Loucy (cell line): ENCODE measurements at regions not wholly inside any gene's neighbourhood (a gene's known extent, or its start where the extent isn't known, plus 50 kb on each side); places are given as distances from the start of the nearest gene placed in this dataset.

Experiments
- H2AFZ ChIP-seq: fragments of 200-600 bp; sonication (generic); 2 replicates; pipeline ENCODE4 v1.6.0; 2016; ENCODE audit warnings: antibody characterized with exemption, mild to moderate bottlenecking, low read length, moderate library complexity
- H3F3A ChIP-seq: fragments of 200-600 bp; 2 replicates; pipeline ENCODE4 v1.6.0; 2016; ENCODE audit warnings: antibody characterized with exemption, low read depth, mild to moderate bottlenecking
- H3K27me3 ChIP-seq: fragments of 200-600 bp; sonication (generic); 2 replicates; pipeline ENCODE4 v1.6.1; 2014; ENCODE audit warnings: low read length, mild to moderate bottlenecking; ENCODE audit not compliant: insufficient read depth, poor library complexity, severe bottlenecking
- H3K36me3 ChIP-seq: fragments of 200-600 bp; sonication (generic); 2 replicates; pipeline ENCODE4 v1.6.1; 2016; ENCODE audit warnings: low read length; ENCODE audit not compliant: insufficient read depth
- H3K4me1 ChIP-seq: fragments of 200-600 bp; sonication (generic); 2 replicates; pipeline ENCODE4 v1.5.1; 2014; ENCODE audit warnings: low read length, mild to moderate bottlenecking; ENCODE audit not compliant: insufficient read depth, poor library complexity, severe bottlenecking
- H3K4me2 ChIP-seq: fragments of 200-600 bp; sonication (generic); 2 replicates; pipeline ENCODE4 v1.6.0; 2014; ENCODE audit warnings: antibody characterized with exemption, low read length, low read depth, mild to moderate bottlenecking; ENCODE audit not compliant: poor library complexity, severe bottlenecking
- H3K4me3 ChIP-seq: fragments of 200-600 bp; sonication (generic); 2 replicates; pipeline ENCODE4 v1.5.1; 2014; ENCODE audit warnings: low read length, mild to moderate bottlenecking, mixed read lengths; ENCODE audit not compliant: poor library complexity, severe bottlenecking
- H3K79me2 ChIP-seq: fragments of 200-600 bp; sonication (generic); 2 replicates; pipeline ENCODE4 v1.6.1; 2014; ENCODE audit warnings: low read length; ENCODE audit not compliant: insufficient read depth
- H3K9ac ChIP-seq: fragments of 200-600 bp; sonication (generic); 2 replicates; pipeline ENCODE4 v1.6.0; 2014; ENCODE audit warnings: mild to moderate bottlenecking, low read depth, low read length, moderate library complexity; ENCODE audit not compliant: poor library complexity, severe bottlenecking
- H3K9me2 ChIP-seq: fragments of 200-600 bp; sonication (generic); replicated peaks from 2 replicates; pipeline ENCODE4 v1.6.1; 2016; ENCODE audit warnings: low read depth, low read length, mixed read lengths
- H3K9me3 ChIP-seq: fragments of 200-600 bp; sonication (generic); 2 replicates; pipeline ENCODE4 v1.6.1; 2014; ENCODE audit warnings: mild to moderate bottlenecking, antibody characterized with exemption, low read length, low read depth; ENCODE audit not compliant: insufficient read depth
- H4K20me1 ChIP-seq: fragments of 200-600 bp; sonication (generic); 2 replicates; pipeline ENCODE4 v1.6.0; 2014; ENCODE audit warnings: antibody characterized with exemption, low read length, mild to moderate bottlenecking; ENCODE audit not compliant: insufficient read depth, poor library complexity, severe bottlenecking
- CTCF ChIP-seq: fragments of 200-600 bp; sonication (generic); conservative IDR thresholded peaks from 2 replicates; pipeline ENCODE4 v1.5.1; 2014; ENCODE audit warnings: mild to moderate bottlenecking, antibody characterized with exemption, low read length
- EZH2phosphoT487 ChIP-seq: fragments of 200-600 bp; IDR thresholded peaks from 2 replicates; pipeline ENCODE4 v1.6.1; 2018; ENCODE audit warnings: antibody characterized with exemption, mild to moderate bottlenecking, moderate library complexity, borderline replicate concordance

GRCh38 chr2:153145470-153145978 is 333.0 kb downstream of the RPRM start:
- Histone ChIP-seq H3K36me3 (no peaks in the 10 kb centered on the region), H2AFZ (no peak overlapping the region), H3K4me1 (no peaks in the 10 kb centered on the region), H3K9ac (no peak overlapping the region), H4K20me1 (no peaks in the 10 kb centered on the region), H3K9me2 (no peaks in the 10 kb centered on the region), H3K9me3 (no peaks in the 10 kb centered on the region), H3K27me3 (no peaks in the 10 kb centered on the region), H3K4me3 (no peak overlapping the region), H3F3A (no peaks in the 10 kb centered on the region), H3K79me2 (no peaks in the 10 kb centered on the region), H3K4me2 (no peak overlapping the region)
- TF ChIP-seq CTCF (no peak), EZH2phosphoT487 (no peak)

- no peak overlapping the region for H3K9ac ChIP-seq
- no peak for TF ChIP-seq EZH2phosphoT487
- no peak for TF ChIP-seq CTCF
- H2AFZ ChIP-seq, result no peak overlapping the region
- no peaks in the 10 kb centered on the region for H3K4me1 ChIP-seq
- H3K9me2 ChIP-seq, result no peaks in the 10 kb centered on the region
- no peaks in the 10 kb centered on the region for H3K27me3 ChIP-seq
- H3K36me3 ChIP-seq, result no peaks in the 10 kb centered on the region
- no peak overlapping the region for H3K4me3 ChIP-seq
- H3K9me3 ChIP-seq, result no peaks in the 10 kb centered on the region
- no peaks in the 10 kb centered on the region for H3F3A ChIP-seq
- H4K20me1 ChIP-seq, result no peaks in the 10 kb centered on the region
- no peak overlapping the region for H3K4me2 ChIP-seq
- no peaks in the 10 kb centered on the region for H3K79me2 ChIP-seq
These were observed 335.0 kb downstream of the RPRM start for GRCh38 chr2:153143540-153143939.

- Histone ChIP-seq H3K4me2 (no peak overlapping the region), H3F3A (no peaks in the 10 kb centered on the region), H3K9me2 (no peaks in the 10 kb centered on the region), H3K4me1 (no peaks in the 10 kb centered on the region), H3K4me3 (no peak overlapping the region), H3K79me2 (no peaks in the 10 kb centered on the region), H3K9ac (no peak overlapping the region), H2AFZ (no peak overlapping the region), H3K9me3 (no peaks in the 10 kb centered on the region), H4K20me1 (no peaks in the 10 kb centered on the region), H3K36me3 (no peaks in the 10 kb centered on the region), H3K27me3 (no peaks in the 10 kb centered on the region)
- no peak for TF ChIP-seq EZH2phosphoT487
- no peak for TF ChIP-seq CTCF
These were observed 338.1 kb downstream of the RPRM start for GRCh38 chr2:153140498-153140897.
